PC-3 (cell line): ENCODE measurements at regions not wholly inside any gene's neighbourhood (a gene's known extent, or its start where the extent isn't known, plus 50 kb on each side); places are given as distances from the start of the nearest gene placed in this dataset.

Experiments
- EZH2 ChIP-seq: fragments of 300-600 bp; sonication (generic); IDR thresholded peaks from one replicate; pipeline ENCODE4 v1.6.1; 2017; ENCODE audit warnings: antibody characterized with exemption, mild to moderate bottlenecking, low read length; ENCODE audit not compliant: unreplicated experiment
- EZH2phosphoT487 ChIP-seq: fragments of 300-600 bp; sonication (generic); IDR thresholded peaks from 2 replicates; pipeline ENCODE4 v1.6.1; 2018; ENCODE audit warnings: mild to moderate bottlenecking, antibody characterized with exemption, low read length, borderline replicate concordance
- TF ChIP-seq, protein P1 (sequence below): fragments of 300-600 bp; sonication (generic); conservative IDR thresholded peaks from 2 replicates; pipeline ENCODE4 v1.5.1; 2017; ENCODE audit warnings: antibody characterized with exemption, low read depth, mild to moderate bottlenecking, low read length

DNA sequence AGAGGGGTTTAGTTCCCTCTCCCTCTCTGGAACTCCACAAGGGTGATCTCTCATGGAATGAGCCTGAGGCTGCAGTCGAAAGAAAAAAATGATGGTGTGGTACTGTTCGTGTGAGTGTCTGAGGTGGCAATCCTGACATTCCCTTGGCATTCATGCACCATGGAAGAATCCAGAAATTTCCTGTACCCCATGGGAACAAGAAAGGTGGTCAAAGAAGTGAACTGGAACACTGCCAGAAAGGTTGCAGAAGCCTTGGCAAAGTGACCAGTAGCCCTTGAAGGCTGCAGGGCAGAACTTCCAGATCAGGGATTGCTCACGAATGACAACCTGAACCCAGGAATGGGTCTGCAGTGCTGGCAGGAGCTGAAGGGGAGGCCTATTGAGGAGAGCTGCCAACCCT is 394.7 kb downstream of the CD83 start:
- TF ChIP-seq, protein P1, sequence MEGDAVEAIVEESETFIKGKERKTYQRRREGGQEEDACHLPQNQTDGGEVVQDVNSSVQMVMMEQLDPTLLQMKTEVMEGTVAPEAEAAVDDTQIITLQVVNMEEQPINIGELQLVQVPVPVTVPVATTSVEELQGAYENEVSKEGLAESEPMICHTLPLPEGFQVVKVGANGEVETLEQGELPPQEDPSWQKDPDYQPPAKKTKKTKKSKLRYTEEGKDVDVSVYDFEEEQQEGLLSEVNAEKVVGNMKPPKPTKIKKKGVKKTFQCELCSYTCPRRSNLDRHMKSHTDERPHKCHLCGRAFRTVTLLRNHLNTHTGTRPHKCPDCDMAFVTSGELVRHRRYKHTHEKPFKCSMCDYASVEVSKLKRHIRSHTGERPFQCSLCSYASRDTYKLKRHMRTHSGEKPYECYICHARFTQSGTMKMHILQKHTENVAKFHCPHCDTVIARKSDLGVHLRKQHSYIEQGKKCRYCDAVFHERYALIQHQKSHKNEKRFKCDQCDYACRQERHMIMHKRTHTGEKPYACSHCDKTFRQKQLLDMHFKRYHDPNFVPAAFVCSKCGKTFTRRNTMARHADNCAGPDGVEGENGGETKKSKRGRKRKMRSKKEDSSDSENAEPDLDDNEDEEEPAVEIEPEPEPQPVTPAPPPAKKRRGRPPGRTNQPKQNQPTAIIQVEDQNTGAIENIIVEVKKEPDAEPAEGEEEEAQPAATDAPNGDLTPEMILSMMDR, result no peak
- TF ChIP-seq EZH2 (no peak), EZH2phosphoT487 (no peak)
